GM21423 (cell line): ENCODE measurements at regions not wholly inside any gene's neighbourhood (a gene's known extent, or its start where the extent isn't known, plus 50 kb on each side); places are given as distances from the start of the nearest gene placed in this dataset.
A peak's percentile ranks its signal among the peaks of the same experiment; 100 is the strongest.

Experiments used
- ATAC-seq: cut with Tn5 transposase; IDR thresholded peaks from one replicate; pipeline ENCODE4 v1.9.1; 2021; ENCODE audit warnings: mild to moderate bottlenecking, moderate library complexity; ENCODE audit not compliant: unreplicated experiment

GRCh38 chr7:25994433-25994994 lies 157.5 kb upstream of the NFE2L3 start:
- no peak for ATAC-seq

- no peak for ATAC-seq
Observed at GRCh38 chr7:25995216-25995615, 156.8 kb upstream of the NFE2L3 start.

- ATAC-seq = no peak
Observed at GRCh38 chr7:25996006-25996408, 156.0 kb upstream of the NFE2L3 start.

GRCh38 chr7:25998499-25998898 lies 153.5 kb upstream of the NFE2L3 start:
- ATAC-seq = no peak

GRCh38 chr7:26000841-26001240 lies 151.2 kb upstream of the NFE2L3 start:
- no peak for ATAC-seq

GRCh38 chr7:26001662-26002244 lies 150.2 kb upstream of the NFE2L3 start:
- ATAC-seq = no peak

GRCh38 chr7:26005683-26006410 lies 146.2 kb upstream of the NFE2L3 start:
- ATAC-seq = no peak

- ATAC-seq = no peak
Observed at GRCh38 chr7:26006426-26006825, 145.6 kb upstream of the NFE2L3 start.

- no peak for ATAC-seq
Observed at GRCh38 chr7:26007510-26007909, 144.5 kb upstream of the NFE2L3 start.

- no peak for ATAC-seq
Observed at GRCh38 chr7:26008428-26008827, 143.6 kb upstream of the NFE2L3 start.

GRCh38 chr7:26011039-26011696 lies 140.8 kb upstream of the NFE2L3 start:
- peak; percentile 65 for ATAC-seq

- ATAC-seq = peak; percentile 45
Observed at GRCh38 chr7:26013551-26014083, 138.4 kb upstream of the NFE2L3 start.

- no peak for ATAC-seq
Observed at GRCh38 chr7:26022982-26023381, 129.0 kb upstream of the NFE2L3 start.

GRCh38 chr7:26029911-26030310 lies 122.1 kb upstream of the NFE2L3 start:
- ATAC-seq = no peak

- ATAC-seq = no peak
Observed at GRCh38 chr7:26034391-26034790, 117.6 kb upstream of the NFE2L3 start.

GRCh38 chr7:26035552-26035951 lies 116.4 kb upstream of the NFE2L3 start:
- no peak for ATAC-seq

GRCh38 chr7:26036092-26036491 lies 115.9 kb upstream of the NFE2L3 start:
- ATAC-seq = no peak

GRCh38 chr7:26038201-26038990 lies 113.6 kb upstream of the NFE2L3 start:
- ATAC-seq = no peak

- no peak for ATAC-seq
Observed at GRCh38 chr7:26040085-26040484, 111.9 kb upstream of the NFE2L3 start.

- ATAC-seq = no peak
Observed at GRCh38 chr7:26042237-26042636, 109.8 kb upstream of the NFE2L3 start.

- ATAC-seq = no peak
Observed at GRCh38 chr7:26043801-26044200, 108.2 kb upstream of the NFE2L3 start.
